Thymus (tissue), 11 donors: ENCODE measurements at regions not wholly inside any gene's neighbourhood (a gene's known extent, or its start where the extent isn't known, plus 50 kb on each side); places are given as distances from the start of the nearest gene placed in this dataset.
"Not testable (repeated sequence)": the region's sequence is repeated elsewhere in the genome, so short reads cannot be mapped to it uniquely, and the experiment has no call there.

Source experiments
- DNase-seq, 9 donors: peaks; one replicate each; pipeline ENCODE4 v3.0.0-alpha.2; 2013; ENCODE audit warnings: low spot score in 9 of 9, low read depth in 6 of 9, missing footprints in 1 of 9
- H3K27ac ChIP-seq, 2 donors: one replicate each; pipeline ENCODE4 v1.5.1; 2013; ENCODE audit warnings: control low read depth in 1 of 2, low read depth in 1 of 2, low read length in 1 of 2, mild to moderate bottlenecking in 1 of 2, moderate library complexity in 1 of 2
- H3K27me3 ChIP-seq, 2 donors: one replicate each; pipeline ENCODE4 v1.5.1; 2013; ENCODE audit warnings: low read length in 1 of 2; ENCODE audit not compliant: control insufficient read depth in 2 of 2, insufficient read depth in 1 of 2
- H3K36me3 ChIP-seq, 2 donors: one replicate each; pipeline ENCODE4 v1.5.1; 2013; ENCODE audit warnings: low read length in 1 of 2, mild to moderate bottlenecking in 1 of 2, moderate library complexity in 1 of 2; ENCODE audit not compliant: control insufficient read depth in 2 of 2, insufficient read depth in 2 of 2
- H3K4me1 ChIP-seq, 2 donors: one replicate each; pipeline ENCODE4 v1.5.1; 2013; ENCODE audit warnings: low read length in 2 of 2; ENCODE audit not compliant: control insufficient read depth in 2 of 2, insufficient read depth in 2 of 2
- H3K4me3 ChIP-seq, 2 donors: one replicate each; pipeline ENCODE4 v1.5.1; 2013; ENCODE audit warnings: low read length in 2 of 2, control low read depth in 1 of 2, mild to moderate bottlenecking in 1 of 2
- H3K9me3 ChIP-seq, 2 donors: one replicate each; pipeline ENCODE4 v1.5.1; 2013; ENCODE audit warnings: low read length in 1 of 2, mild to moderate bottlenecking in 1 of 2; ENCODE audit not compliant: control insufficient read depth in 2 of 2, insufficient read depth in 1 of 2
- WGBS: extraction: QIAGEN DNeasy Blood & Tissue Kit; methylation state at CpG from one replicate; pipeline ENCODE4 v1.1.7; 2013; 5-methylcytosine and 5-hydroxymethylcytosine counted together
- donor health status: healthy.

GRCh38 chr5:69001627-69002026 lies 92.2 kb upstream of the SLC30A5 start:
- H3K4me1 ChIP-seq = no peaks in the 10 kb centered on the region
- H3K27me3 ChIP-seq = no peaks in the 10 kb centered on the region
- H3K27ac ChIP-seq = no peak overlapping the region
- no peak overlapping the region for H3K4me3 ChIP-seq
- no peak for DNase-seq
- WGBS = 97% methylated on average over 4 of the region's 4 CpGs
- no peaks in the 10 kb centered on the region for H3K9me3 ChIP-seq
- no peaks in the 10 kb centered on the region for H3K36me3 ChIP-seq

GRCh38 chr5:69004127-69004526 lies 89.7 kb upstream of the SLC30A5 start:
- Histone ChIP-seq H3K4me3 (no peak overlapping the region), H3K4me1 (no peaks in the 10 kb centered on the region), H3K27me3 (no peaks in the 10 kb centered on the region), H3K27ac (no peak overlapping the region), H3K36me3 (no peaks in the 10 kb centered on the region), H3K9me3 (no peaks in the 10 kb centered on the region)
- DNase-seq = no peak
- 95% methylated on average over 3 of the region's 3 CpGs for WGBS

GRCh38 chr5:69004676-69005075 lies 89.1 kb upstream of the SLC30A5 start:
- Histone ChIP-seq H3K27me3 (no peaks in the 10 kb centered on the region), H3K4me3 (no peak overlapping the region), H3K36me3 (no peaks in the 10 kb centered on the region), H3K9me3 (no peaks in the 10 kb centered on the region), H3K27ac (no peak overlapping the region), H3K4me1 (no peaks in the 10 kb centered on the region)
- WGBS = 87% methylated on average over 3 of the region's 3 CpGs
- DNase-seq = no peak

GRCh38 chr5:69006030-69006429 lies 87.8 kb upstream of the SLC30A5 start:
- Histone ChIP-seq H3K9me3 (no peaks in the 10 kb centered on the region), H3K36me3 (no peaks in the 10 kb centered on the region), H3K27me3 (no peaks in the 10 kb centered on the region), H3K4me3 (no peak overlapping the region), H3K27ac (no peak overlapping the region), H3K4me1 (no peaks in the 10 kb centered on the region)
- no peak for DNase-seq
- 93% methylated on average over 2 of the region's 2 CpGs for WGBS

- H3K27me3 ChIP-seq = no peaks in the 10 kb centered on the region
- no peak for DNase-seq
- H3K36me3 ChIP-seq = no peaks in the 10 kb centered on the region
- no peak overlapping the region for H3K4me3 ChIP-seq
- H3K27ac ChIP-seq = no peak overlapping the region
- no peaks in the 10 kb centered on the region for H3K4me1 ChIP-seq
- H3K9me3 ChIP-seq = no peaks in the 10 kb centered on the region
- 83% methylated on average over 4 of the region's 4 CpGs for WGBS
These were observed 86.7 kb upstream of the SLC30A5 start for GRCh38 chr5:69007163-69007562.

GRCh38 chr5:69007726-69008368 lies 86.0 kb upstream of the SLC30A5 start:
- peak; percentile 23 to 86 (median 67) for DNase-seq
- H3K27ac ChIP-seq = no peak overlapping the region
- no peak overlapping the region for H3K4me3 ChIP-seq
- H3K27me3 ChIP-seq = no peaks in the 10 kb centered on the region
- 32% methylated on average over 4 of the region's 4 CpGs for WGBS
- H3K36me3 ChIP-seq = no peaks in the 10 kb centered on the region
- H3K4me1 ChIP-seq = no peaks in the 10 kb centered on the region
- no peaks in the 10 kb centered on the region for H3K9me3 ChIP-seq

- WGBS = 98% methylated on average over 4 of the region's 4 CpGs
- no peak for DNase-seq
- Histone ChIP-seq H3K4me1 (no peaks in the 10 kb centered on the region), H3K36me3 (no peaks in the 10 kb centered on the region), H3K4me3 (no peak overlapping the region), H3K27me3 (no peaks in the 10 kb centered on the region), H3K9me3 (no peaks in the 10 kb centered on the region), H3K27ac (no peak overlapping the region)
These were observed 83.3 kb upstream of the SLC30A5 start for GRCh38 chr5:69010476-69010875.

- no peak for DNase-seq
- Histone ChIP-seq H3K27ac (no peak overlapping the region), H3K27me3 (no peaks in the 10 kb centered on the region), H3K9me3 (no peaks in the 10 kb centered on the region), H3K36me3 (no peaks in the 10 kb centered on the region), H3K4me3 (no peak overlapping the region), H3K4me1 (no peaks in the 10 kb centered on the region)
- WGBS = 80% methylated on average over 5 of the region's 5 CpGs
These were observed 81.9 kb upstream of the SLC30A5 start for GRCh38 chr5:69011910-69012309.

GRCh38 chr5:69013481-69013880 lies 80.3 kb upstream of the SLC30A5 start:
- Histone ChIP-seq H3K9me3 (no peaks in the 10 kb centered on the region), H3K27me3 (no peaks in the 10 kb centered on the region), H3K4me1 (no peaks in the 10 kb centered on the region), H3K4me3 (no peak overlapping the region), H3K36me3 (no peaks in the 10 kb centered on the region), H3K27ac (no peak overlapping the region)
- 99% methylated on average over 2 of the region's 2 CpGs for WGBS
- no peak for DNase-seq

GRCh38 chr5:69014007-69014406 lies 79.8 kb upstream of the SLC30A5 start:
- not testable (repeated sequence) for H3K9me3 ChIP-seq, H3K4me3 ChIP-seq, H3K36me3 ChIP-seq, H3K27me3 ChIP-seq, DNase-seq, H3K27ac ChIP-seq, H3K4me1 ChIP-seq
- WGBS = 100% methylated on average over 2 of the region's 2 CpGs
